SJCRH30 (cell line): ENCODE measurements at regions not wholly inside any gene's neighbourhood (a gene's known extent, or its start where the extent isn't known, plus 50 kb on each side); places are given as distances from the start of the nearest gene placed in this dataset.
A peak's percentile ranks its signal among the peaks of the same experiment; 100 is the strongest.

Experiments
- DNase-seq, 2 experiments: peaks; one replicate each; pipeline ENCODE4 v3.0.0-alpha.2; 2015 to 2020
- H3K27ac ChIP-seq: fragments of 250-450 bp; sonication (Bioruptor Pico); 2 replicates; pipeline ENCODE4 v1.5.1; 2020; ENCODE audit warnings: mild to moderate bottlenecking, moderate library complexity
- H3K27me3 ChIP-seq: fragments of 250-450 bp; sonication (Bioruptor Pico); 2 replicates; pipeline ENCODE4 v1.5.1; 2020; ENCODE audit warnings: mild to moderate bottlenecking, moderate library complexity
- H3K36me3 ChIP-seq: fragments of 250-450 bp; sonication (Bioruptor Pico); 2 replicates; pipeline ENCODE4 v1.5.1; 2020; ENCODE audit warnings: mild to moderate bottlenecking, moderate library complexity
- H3K4me1 ChIP-seq: fragments of 250-450 bp; sonication (Bioruptor Pico); 2 replicates; pipeline ENCODE4 v1.5.1; 2020; ENCODE audit warnings: mild to moderate bottlenecking, moderate library complexity
- H3K4me3 ChIP-seq: fragments of 250-450 bp; sonication (Bioruptor Pico); 2 replicates; pipeline ENCODE4 v1.5.1; 2020; ENCODE audit warnings: mild to moderate bottlenecking, moderate library complexity
- H3K9me3 ChIP-seq: fragments of 250-450 bp; sonication (Bioruptor Pico); replicated peaks from 2 replicates; pipeline ENCODE4 v1.5.1; 2020; ENCODE audit warnings: mild to moderate bottlenecking, moderate library complexity

- DNase-seq, result no peak
- H3K36me3 ChIP-seq, result no peaks in the 10 kb centered on the region
- H3K4me3 ChIP-seq, result no peak overlapping the region
- H3K27ac ChIP-seq, result no peak overlapping the region
- no peaks in the 10 kb centered on the region for H3K27me3 ChIP-seq
- H3K9me3 ChIP-seq, result no peaks in the 10 kb centered on the region
- no peaks in the 10 kb centered on the region for H3K4me1 ChIP-seq
These were observed 113.0 kb downstream of the MMRN1 start for GRCh38 chr4:90007494-90008167.

DNA sequence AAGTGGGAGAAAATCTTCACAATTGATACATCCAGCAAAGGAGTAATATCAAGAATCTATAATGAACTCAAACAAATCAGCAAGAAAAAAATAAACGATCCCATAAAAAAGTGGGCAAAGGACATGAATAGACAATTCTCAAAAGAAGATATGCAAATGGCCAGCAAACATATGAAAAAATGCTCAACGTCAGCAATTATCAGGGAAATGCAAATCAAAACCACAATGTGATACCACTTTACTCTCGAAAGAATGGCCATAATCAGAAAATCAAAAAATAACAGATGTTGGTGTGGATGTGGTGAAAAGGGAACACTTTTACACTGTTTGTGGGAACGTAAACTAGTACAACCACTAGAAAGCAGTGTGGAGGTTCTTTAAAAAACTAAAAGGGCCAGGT, 114.3 kb upstream of the CCSER1 start:
- H3K27ac ChIP-seq, result no peak overlapping the region
- DNase-seq, result no peak

DNA sequence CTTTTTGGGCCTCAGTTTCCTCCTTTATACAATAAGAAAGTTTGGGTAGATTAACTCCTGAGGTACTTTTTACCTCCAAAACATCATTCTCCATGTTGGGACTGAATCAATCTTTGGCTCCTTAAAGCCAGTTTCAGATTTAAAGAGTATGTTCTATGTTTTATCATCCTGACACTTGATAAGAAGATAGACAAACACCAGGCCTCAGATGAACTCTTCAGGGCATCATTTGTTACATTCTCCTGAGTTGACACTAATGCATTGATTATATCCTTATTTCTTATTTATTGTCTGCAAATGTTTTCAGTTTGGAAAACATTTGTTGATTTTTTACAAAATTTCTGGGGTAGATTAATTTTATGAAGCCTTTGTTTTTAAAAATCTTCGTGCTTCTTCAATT, 102.7 kb upstream of the CCSER1 start:
- DNase-seq, result no peak
- H3K9me3 ChIP-seq, result no peaks in the 10 kb centered on the region
- no peaks in the 10 kb centered on the region for H3K4me1 ChIP-seq
- H3K27ac ChIP-seq, result no peak overlapping the region
- H3K4me3 ChIP-seq, result no peak overlapping the region
- H3K36me3 ChIP-seq, result no peaks in the 10 kb centered on the region
- H3K27me3 ChIP-seq, result no peaks in the 10 kb centered on the region

More for the DNA sequence above, 114.3 kb upstream of the CCSER1 start:
- Histone ChIP-seq H3K27me3 (no peaks in the 10 kb centered on the region), H3K36me3 (no peaks in the 10 kb centered on the region), H3K4me3 (no peak overlapping the region), H3K9me3 (no peaks in the 10 kb centered on the region), H3K4me1 (no peaks in the 10 kb centered on the region)

DNA sequence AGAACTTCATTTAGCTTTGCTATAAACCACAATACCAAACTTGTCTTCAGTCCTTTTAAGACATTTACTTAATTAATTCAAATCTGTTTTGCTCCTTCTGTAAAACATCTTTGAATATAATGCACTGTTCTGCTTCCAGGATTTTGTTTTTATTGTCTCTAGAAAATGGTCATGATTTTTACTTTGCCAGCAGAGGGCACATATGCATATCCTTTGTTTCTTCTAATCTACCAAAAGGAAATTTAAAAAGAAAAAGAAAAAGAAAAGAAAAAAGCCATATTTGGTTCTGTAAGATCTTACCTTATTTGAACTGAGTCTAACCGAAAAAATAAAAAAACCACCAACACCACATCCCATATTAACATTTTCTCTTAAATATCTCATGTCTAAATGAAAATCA, 101.9 kb upstream of the CCSER1 start:
- H3K9me3 ChIP-seq, result no peaks in the 10 kb centered on the region
- DNase-seq, result peak in 1 of 2 experiments; percentile 48
- no peaks in the 10 kb centered on the region for H3K27me3 ChIP-seq
- no peaks in the 10 kb centered on the region for H3K4me1 ChIP-seq
- H3K36me3 ChIP-seq, result no peaks in the 10 kb centered on the region
- H3K4me3 ChIP-seq, result no peak overlapping the region
- H3K27ac ChIP-seq, result no peak overlapping the region

- Histone ChIP-seq H3K4me3 (no peak overlapping the region), H3K27ac (no peak overlapping the region), H3K4me1 (no peaks in the 10 kb centered on the region), H3K36me3 (no peaks in the 10 kb centered on the region), H3K27me3 (no peaks in the 10 kb centered on the region), H3K9me3 (no peaks in the 10 kb centered on the region)
- no peak for DNase-seq
These were observed 99.6 kb upstream of the CCSER1 start for GRCh38 chr4:90027565-90027964.

- DNase-seq, result no peak
- H3K4me1 ChIP-seq, result no peaks in the 10 kb centered on the region
- no peak overlapping the region for H3K4me3 ChIP-seq
- H3K27me3 ChIP-seq, result no peaks in the 10 kb centered on the region
- H3K9me3 ChIP-seq, result no peaks in the 10 kb centered on the region
- no peaks in the 10 kb centered on the region for H3K36me3 ChIP-seq
- H3K27ac ChIP-seq, result no peak overlapping the region
These were observed 98.7 kb upstream of the CCSER1 start for GRCh38 chr4:90028460-90028859.

GRCh38 chr4:90030202-90030601, 97.0 kb upstream of the CCSER1 start:
- Histone ChIP-seq H3K4me1 (no peaks in the 10 kb centered on the region), H3K27ac (no peak overlapping the region), H3K36me3 (no peaks in the 10 kb centered on the region), H3K27me3 (no peaks in the 10 kb centered on the region), H3K9me3 (no peaks in the 10 kb centered on the region), H3K4me3 (no peak overlapping the region)
- DNase-seq, result peak in 1 of 2 experiments; percentile 20

- peak; percentile 17 to 61 for DNase-seq
- Histone ChIP-seq H3K9me3 (no peaks in the 10 kb centered on the region), H3K36me3 (no peaks in the 10 kb centered on the region), H3K4me1 (no peaks in the 10 kb centered on the region), H3K27ac (no peak overlapping the region), H3K27me3 (no peaks in the 10 kb centered on the region), H3K4me3 (no peak overlapping the region)
These were observed 96.2 kb upstream of the CCSER1 start for GRCh38 chr4:90030953-90031352.

GRCh38 chr4:90039122-90039521, 88.1 kb upstream of the CCSER1 start:
- Histone ChIP-seq H3K27me3 (no peaks in the 10 kb centered on the region), H3K27ac (no peak overlapping the region), H3K9me3 (no peaks in the 10 kb centered on the region), H3K4me1 (no peaks in the 10 kb centered on the region), H3K36me3 (no peaks in the 10 kb centered on the region), H3K4me3 (no peak overlapping the region)
- no peak for DNase-seq

DNA sequence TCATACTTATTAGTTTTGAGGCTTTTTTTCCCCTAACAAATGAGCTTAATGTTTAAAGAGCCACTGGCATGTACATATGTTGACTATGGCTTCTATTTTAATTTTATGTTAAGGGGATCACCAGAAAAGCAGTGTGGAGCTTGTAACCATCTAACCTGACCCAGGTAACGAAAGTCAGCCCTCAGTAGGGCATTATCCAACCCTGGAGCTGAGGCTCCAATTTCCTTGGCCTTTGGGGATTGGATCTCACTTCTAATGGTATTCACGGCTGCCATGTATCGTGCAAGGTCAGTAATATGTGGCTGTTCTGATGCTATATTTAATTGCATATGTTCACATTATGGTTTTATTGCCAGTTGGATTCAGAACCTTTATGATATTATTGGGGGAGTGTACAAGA, 75.2 kb upstream of the CCSER1 start:
- Histone ChIP-seq H3K36me3 (no peaks in the 10 kb centered on the region), H3K4me3 (no peak overlapping the region), H3K4me1 (no peaks in the 10 kb centered on the region), H3K9me3 (no peaks in the 10 kb centered on the region), H3K27me3 (no peaks in the 10 kb centered on the region), H3K27ac (no peak overlapping the region)
- DNase-seq, result no peak

GRCh38 chr4:90057091-90057490, 70.1 kb upstream of the CCSER1 start:
- no peak for DNase-seq
- no peak overlapping the region for H3K4me3 ChIP-seq

DNA sequence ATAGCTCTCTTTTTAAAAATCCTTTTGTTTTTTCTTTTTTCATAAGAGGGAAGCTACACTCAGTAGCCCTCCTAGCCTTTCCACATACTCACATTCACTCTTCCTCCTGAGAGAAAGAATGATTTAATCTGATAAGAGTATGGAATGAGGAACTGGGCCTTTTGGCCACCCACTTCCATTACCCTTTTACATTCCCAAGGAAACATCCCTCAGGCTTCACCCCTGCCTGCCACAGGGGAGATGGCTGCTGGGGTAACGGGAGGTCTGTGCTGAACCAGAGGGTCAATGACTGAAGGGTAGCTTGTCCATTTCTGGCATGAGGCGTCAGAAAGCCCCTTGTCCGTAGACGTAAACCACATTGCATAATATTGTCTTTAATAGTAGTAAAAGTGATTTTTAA, 67.2 kb upstream of the CCSER1 start:
- no peaks in the 10 kb centered on the region for H3K27me3 ChIP-seq
- no peak overlapping the region for H3K4me3 ChIP-seq
- H3K9me3 ChIP-seq, result no peaks in the 10 kb centered on the region
- no peak for DNase-seq
- H3K27ac ChIP-seq, result no peak overlapping the region
- H3K4me1 ChIP-seq, result no peaks in the 10 kb centered on the region
- no peaks in the 10 kb centered on the region for H3K36me3 ChIP-seq

More at GRCh38 chr4:90057091-90057490, 70.1 kb upstream of the CCSER1 start:
- Histone ChIP-seq H3K4me1 (no peaks in the 10 kb centered on the region), H3K36me3 (no peaks in the 10 kb centered on the region), H3K9me3 (no peaks in the 10 kb centered on the region), H3K27ac (no peak overlapping the region), H3K27me3 (no peaks in the 10 kb centered on the region)

GRCh38 chr4:90061881-90062280, 65.3 kb upstream of the CCSER1 start:
- no peaks in the 10 kb centered on the region for H3K4me1 ChIP-seq
- H3K36me3 ChIP-seq, result no peaks in the 10 kb centered on the region
- H3K4me3 ChIP-seq, result no peak overlapping the region
- H3K27me3 ChIP-seq, result no peaks in the 10 kb centered on the region
- no peak for DNase-seq
- no peak overlapping the region for H3K27ac ChIP-seq
- no peaks in the 10 kb centered on the region for H3K9me3 ChIP-seq

GRCh38 chr4:90064196-90064595, 63.0 kb upstream of the CCSER1 start:
- Histone ChIP-seq H3K9me3 (no peaks in the 10 kb centered on the region), H3K4me1 (no peaks in the 10 kb centered on the region), H3K27me3 (no peaks in the 10 kb centered on the region), H3K27ac (no peak overlapping the region), H3K4me3 (no peak overlapping the region), H3K36me3 (no peaks in the 10 kb centered on the region)
- no peak for DNase-seq

GRCh38 chr4:90069151-90069550, 58.0 kb upstream of the CCSER1 start:
- Histone ChIP-seq H3K36me3 (no peaks in the 10 kb centered on the region), H3K27me3 (no peaks in the 10 kb centered on the region), H3K27ac (no peak overlapping the region), H3K9me3 (peaks cover 4% of the 10 kb centered on the region; the same call in 1 of the 2 replicates), H3K4me1 (no peaks in the 10 kb centered on the region), H3K4me3 (no peak overlapping the region)
- no peak for DNase-seq
